Lower leg skin (tissue), 4 donors: ENCODE measurements at regions not wholly inside any gene's neighbourhood (a gene's known extent, or its start where the extent isn't known, plus 50 kb on each side); places are given as distances from the start of the nearest gene placed in this dataset.

Experiments
- DNase-seq, 2 donors: peaks; one replicate each; pipeline ENCODE4 v3.0.0-alpha.2; 2019; ENCODE audit warnings: low spot score in 2 of 2
- H3K4me3 ChIP-seq: fragments of 200-600 bp; sonication (generic); 2 replicates; pipeline ENCODE4 v1.5.1; 2017; ENCODE audit warnings: mild to moderate bottlenecking, low read depth; ENCODE audit not compliant: poor library complexity, severe bottlenecking
- POLR2A ChIP-seq, 2 donors: fragments of 450-650 bp; IDR thresholded peaks; one replicate each; pipeline ENCODE4 v1.6.1; 2016 to 2017; ENCODE audit warnings: antibody characterized with exemption in 2 of 2, mild to moderate bottlenecking in 1 of 2, moderate library complexity in 1 of 2
- WGBS, 2 donors: methylation state at CpG; one replicate each; pipeline ENCODE4 v1.1.5; 2018; 5-methylcytosine and 5-hydroxymethylcytosine counted together
- intact Hi-C: fragments of 100-400 bp; cut with DNase I; formaldehyde crosslinking; loops from one replicate; pipeline ENCODE4 v1.15.0; 2023; ENCODE audit warnings: low total_unique reads
- TF ChIP-seq, protein P1 (sequence below), 3 donors: fragments of 450-650 bp; IDR thresholded peaks; one replicate each; pipeline ENCODE4 v1.5.1; 2016; ENCODE audit warnings: antibody characterized with exemption in 3 of 3, mild to moderate bottlenecking in 3 of 3, moderate library complexity in 2 of 3

DNA sequence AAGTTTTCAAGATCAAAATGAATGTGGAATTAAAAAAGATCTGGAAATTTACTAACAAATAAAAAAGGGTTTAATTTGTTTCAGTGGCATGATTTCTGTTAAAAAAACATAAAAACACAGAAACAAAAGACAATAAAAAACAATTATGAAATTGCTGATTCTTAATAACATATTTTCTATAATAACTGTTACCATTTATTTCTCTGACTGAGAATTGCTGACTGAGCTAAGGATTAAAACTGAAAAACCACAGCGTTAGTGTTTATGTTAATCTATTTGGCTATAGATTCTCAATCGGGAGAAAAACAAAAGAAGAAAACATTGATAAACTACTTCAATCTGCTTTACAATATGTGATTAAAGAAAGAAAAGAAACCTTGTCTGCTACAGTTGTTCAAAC is 678.6 kb upstream of the ZEB2 start:
- WGBS, 2 donors: 78 to 89% methylated on average over 2 of the region's 2 CpGs
- H3K4me3 ChIP-seq: no peak overlapping the region
- intact Hi-C loops: no loop called here
- no peak for DNase-seq
- TF ChIP-seq, protein P1, sequence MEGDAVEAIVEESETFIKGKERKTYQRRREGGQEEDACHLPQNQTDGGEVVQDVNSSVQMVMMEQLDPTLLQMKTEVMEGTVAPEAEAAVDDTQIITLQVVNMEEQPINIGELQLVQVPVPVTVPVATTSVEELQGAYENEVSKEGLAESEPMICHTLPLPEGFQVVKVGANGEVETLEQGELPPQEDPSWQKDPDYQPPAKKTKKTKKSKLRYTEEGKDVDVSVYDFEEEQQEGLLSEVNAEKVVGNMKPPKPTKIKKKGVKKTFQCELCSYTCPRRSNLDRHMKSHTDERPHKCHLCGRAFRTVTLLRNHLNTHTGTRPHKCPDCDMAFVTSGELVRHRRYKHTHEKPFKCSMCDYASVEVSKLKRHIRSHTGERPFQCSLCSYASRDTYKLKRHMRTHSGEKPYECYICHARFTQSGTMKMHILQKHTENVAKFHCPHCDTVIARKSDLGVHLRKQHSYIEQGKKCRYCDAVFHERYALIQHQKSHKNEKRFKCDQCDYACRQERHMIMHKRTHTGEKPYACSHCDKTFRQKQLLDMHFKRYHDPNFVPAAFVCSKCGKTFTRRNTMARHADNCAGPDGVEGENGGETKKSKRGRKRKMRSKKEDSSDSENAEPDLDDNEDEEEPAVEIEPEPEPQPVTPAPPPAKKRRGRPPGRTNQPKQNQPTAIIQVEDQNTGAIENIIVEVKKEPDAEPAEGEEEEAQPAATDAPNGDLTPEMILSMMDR (IDR thresholded peaks at IDR 0.05): no peak
- TF ChIP-seq POLR2A (IDR thresholded peaks at IDR 0.05): no peak

DNA sequence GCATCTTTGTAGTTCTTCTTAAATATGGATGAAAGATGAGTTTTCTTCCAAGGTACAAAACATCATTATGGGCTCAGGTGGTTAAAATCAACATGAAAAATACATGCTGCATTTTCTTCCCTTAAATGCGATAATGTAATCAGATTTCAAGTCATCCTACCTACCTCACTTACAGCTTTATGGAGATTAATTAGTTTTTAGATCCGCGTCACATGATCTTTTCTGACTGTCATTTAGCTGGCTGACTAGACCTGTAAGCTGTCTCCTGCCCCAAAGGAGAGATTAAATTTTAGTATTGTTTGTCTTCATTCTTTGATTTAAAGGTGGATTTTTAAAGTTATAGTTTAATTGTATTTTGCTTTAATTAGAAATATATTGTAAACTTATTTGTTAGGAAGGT is 678.0 kb upstream of the ZEB2 start:
- intact Hi-C loops: no loop called here
- WGBS, 2 donors: 75 to 86% methylated on average over 3 of the region's 3 CpGs
- no peak overlapping the region for H3K4me3 ChIP-seq
- DNase-seq: no peak
- TF ChIP-seq POLR2A (IDR thresholded peaks at IDR 0.05): no peak
- TF ChIP-seq, protein P1 (IDR thresholded peaks at IDR 0.05): no peak

DNA sequence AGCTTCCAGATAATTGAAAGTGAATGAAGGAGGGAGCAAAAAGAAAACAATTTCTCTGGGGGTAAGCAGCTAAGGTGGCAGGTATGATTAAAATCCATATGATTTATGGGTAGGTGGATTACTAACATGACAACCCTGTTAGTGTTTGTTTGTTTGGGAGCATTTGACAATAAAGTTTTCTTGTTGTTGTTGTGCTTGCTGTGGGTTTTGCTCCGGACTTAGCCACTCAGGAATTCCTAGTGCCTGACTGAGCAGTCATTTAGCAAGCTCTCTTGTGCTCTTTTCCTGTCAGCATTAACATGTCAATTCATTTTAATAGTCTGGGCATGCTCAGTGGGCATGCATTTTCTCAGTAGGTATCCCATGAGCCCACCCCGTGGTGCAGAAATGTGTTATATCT is 674.8 kb upstream of the ZEB2 start:
- no peak overlapping the region for H3K4me3 ChIP-seq
- WGBS, 2 donors: 47 to 55% methylated on average over 2 of the region's 2 CpGs
- no peak for DNase-seq
- TF ChIP-seq, protein P1 (IDR thresholded peaks at IDR 0.05): no peak
- intact Hi-C loops: no loop called here

DNA sequence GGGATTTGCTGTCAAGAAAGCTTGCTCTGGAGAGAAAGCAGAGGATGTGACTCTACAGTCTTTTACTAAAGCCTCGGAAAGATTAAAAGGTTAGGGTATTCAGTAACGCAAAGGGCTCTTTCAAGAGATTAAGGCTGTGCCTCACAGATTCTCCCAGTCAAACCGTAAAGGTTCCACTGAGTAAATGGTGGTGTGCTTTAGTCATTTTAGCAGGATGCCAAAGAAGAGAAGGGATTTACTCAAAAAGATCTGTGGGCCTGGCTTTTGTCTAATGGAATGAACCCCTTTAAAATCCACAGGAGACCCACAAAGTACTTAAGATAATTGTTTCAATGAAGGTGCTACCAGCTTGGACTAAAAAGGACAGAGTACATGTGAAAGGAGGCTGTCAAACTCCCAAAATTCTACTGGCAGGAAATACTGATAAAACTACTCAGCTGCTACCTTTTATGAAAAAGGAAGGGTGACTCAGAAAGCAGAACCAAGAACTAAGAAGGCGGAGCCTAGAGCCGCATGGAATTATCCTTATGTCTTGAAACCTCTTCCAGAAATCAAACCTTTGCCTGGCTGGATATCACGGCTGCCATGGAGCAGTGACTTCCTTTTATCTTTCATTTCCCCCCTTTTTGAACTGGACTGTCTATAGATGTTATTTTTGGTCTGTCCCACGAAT is 670.2 kb upstream of the ZEB2 start:
- TF ChIP-seq, protein P1 (IDR thresholded peaks at IDR 0.05): no peak
- no peak for TF ChIP-seq POLR2A (IDR thresholded peaks at IDR 0.05)
- 81 to 83% methylated on average over 7 of the region's 7 CpGs for WGBS, 2 donors
- no peak overlapping the region for H3K4me3 ChIP-seq
- intact Hi-C loops: no loop called here
- no peak for DNase-seq

DNA sequence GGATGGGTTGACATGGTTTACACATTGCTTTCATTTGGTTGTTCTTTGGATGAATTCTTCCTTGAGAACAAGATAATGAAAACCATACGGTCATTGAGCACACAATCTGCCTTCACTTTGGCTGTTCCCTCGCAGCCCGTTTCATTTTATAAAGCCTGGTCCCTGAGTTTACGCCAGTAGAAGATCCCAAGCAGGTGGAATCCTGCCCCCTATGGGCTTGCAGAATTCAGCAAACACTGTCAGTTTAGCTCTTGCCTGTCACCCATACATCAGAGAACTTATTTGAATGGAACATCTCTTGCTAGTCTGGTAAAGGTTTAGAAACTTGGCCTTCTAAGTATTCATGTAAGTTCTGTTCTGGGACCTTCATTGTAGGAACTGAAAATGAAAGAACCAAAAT is 666.4 kb upstream of the ZEB2 start:
- DNase-seq: no peak
- intact Hi-C loops: no loop called here
- WGBS, 2 donors: 46 to 62% methylated on average over 4 of the region's 4 CpGs
- TF ChIP-seq, protein P1 (IDR thresholded peaks at IDR 0.05): no peak
- TF ChIP-seq POLR2A (IDR thresholded peaks at IDR 0.05): no peak
- H3K4me3 ChIP-seq: no peak overlapping the region

DNA sequence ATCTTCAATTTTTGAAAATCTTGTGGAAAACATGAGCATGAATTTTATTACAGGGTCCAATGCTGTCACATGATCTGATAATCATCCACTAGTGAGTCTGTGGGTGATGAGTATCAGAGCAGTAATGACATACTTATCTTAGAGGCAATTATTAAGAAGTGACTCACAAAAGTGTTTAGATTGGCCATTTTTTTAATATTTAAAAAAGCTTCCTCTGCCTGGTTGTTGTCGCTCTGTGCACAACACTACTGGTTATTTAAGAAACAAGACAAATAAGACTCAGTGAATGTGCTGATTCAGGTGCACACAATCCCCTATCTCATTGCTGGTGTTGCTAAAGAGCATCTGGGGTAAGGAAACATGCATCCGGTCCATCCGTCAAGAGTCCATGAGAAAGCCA is 665.8 kb upstream of the ZEB2 start:
- no peak overlapping the region for H3K4me3 ChIP-seq
- no peak for TF ChIP-seq POLR2A (IDR thresholded peaks at IDR 0.05)
- TF ChIP-seq, protein P1 (IDR thresholded peaks at IDR 0.05): no peak
- intact Hi-C loops: no loop called here
- DNase-seq: no peak
- 78 to 81% methylated on average over 3 of the region's 3 CpGs for WGBS, 2 donors
